Caco-2 (cell line): ENCODE measurements at regions not wholly inside any gene's neighbourhood (a gene's known extent, or its start where the extent isn't known, plus 50 kb on each side); places are given as distances from the start of the nearest gene placed in this dataset.

Source experiments
- BruUV-seq: library from RNA; stranded (reverse); fragments of 400-500 nt; replicated peaks from 2 replicates; lab custom pipeline; 2021; lab: Mats Ljungman, UMichigan
- CTCF ChIA-PET: fragments of 300-600 bp; sonication (Branson Sonifier 250); formaldehyde crosslinking; loops from one replicate; lab custom pipeline; 2022; ENCODE audit warnings: antibody characterized with exemption; lab: Charles Lee
- POLR2A ChIA-PET: fragments of 300-600 bp; sonication (Branson Sonifier 250); formaldehyde crosslinking; loops from one replicate; lab custom pipeline; 2022; ENCODE audit warnings: antibody characterized with exemption; lab: Charles Lee
- DNase-seq, 2 experiments: peaks; one replicate each; pipeline versions ENCODE4 v3.0.0 to v3.0.0-alpha.2; 2020 to 2022
- H3K27me3 ChIP-seq: replicated peaks from 2 replicates; pipeline ENCODE4 v1.6.0; 2011; ENCODE audit warnings: low read length; ENCODE audit not compliant: control insufficient read depth, insufficient read depth
- H3K36me3 ChIP-seq: 2 replicates; pipeline ENCODE4 v1.5.1; 2011; ENCODE audit warnings: low read length; ENCODE audit not compliant: control insufficient read depth, insufficient read depth
- H3K4me1 ChIP-seq: fragments of 250-450 bp; sonication (Bioruptor Pico); 2 replicates; pipeline ENCODE4 v1.5.1; 2020; ENCODE audit warnings: mild to moderate bottlenecking
- H3K4me3 ChIP-seq: 2 replicates; pipeline ENCODE4 v1.5.1; 2011; ENCODE audit warnings: low read depth, mild to moderate bottlenecking, control low read depth, low read length
- H3K9me3 ChIP-seq: fragments of 250-450 bp; sonication (Bioruptor Pico); 2 replicates; pipeline ENCODE4 v1.5.1; 2020; ENCODE audit warnings: mild to moderate bottlenecking, moderate library complexity
- H3K27ac Mint-ChIP-seq: one replicate; pipeline ENCODE4 v1.8.0; 2022; ENCODE audit warnings: mixed read lengths; ENCODE audit not compliant: unreplicated experiment
- H3K27me3 Mint-ChIP-seq: one replicate; pipeline ENCODE4 v1.8.0; 2022; ENCODE audit warnings: mixed read lengths; ENCODE audit not compliant: insufficient read depth, unreplicated experiment
- H3K36me3 Mint-ChIP-seq: one replicate; pipeline ENCODE4 v1.8.0; 2022; ENCODE audit warnings: mild to moderate bottlenecking, mixed read lengths; ENCODE audit not compliant: insufficient read depth, unreplicated experiment
- H3K4me1 Mint-ChIP-seq: one replicate; pipeline ENCODE4 v1.8.0; 2022; ENCODE audit warnings: low read depth, mixed read lengths; ENCODE audit not compliant: unreplicated experiment
- H3K4me3 Mint-ChIP-seq: one replicate; pipeline ENCODE4 v1.8.0; 2022; ENCODE audit warnings: mild to moderate bottlenecking, moderate library complexity, mixed read lengths; ENCODE audit not compliant: unreplicated experiment
- H3K9me3 Mint-ChIP-seq: one replicate; pipeline ENCODE4 v1.8.0; 2022; ENCODE audit warnings: mixed read lengths; ENCODE audit not compliant: unreplicated experiment
- CTCF ChIP-seq, 2 experiments: fragments of 200-600 bp in 1 of 2; IDR thresholded peaks; 1 replicate in 1 of 2; 2 replicates in 1 of 2; pipeline versions ENCODE4 v1.5.1 to v1.8.0; 2011 to 2022; ENCODE audit warnings: antibody characterized with exemption in 1 of 2, control low read depth in 1 of 2, inconsistent platforms in 1 of 2, low read depth in 1 of 2, low read length in 1 of 2, mild to moderate bottlenecking in 1 of 2, moderate library complexity in 1 of 2; ENCODE audit not compliant: insufficient read depth in 1 of 2, severe bottlenecking in 1 of 2, unreplicated experiment in 1 of 2
- intact Hi-C: fragments of 100-400 bp; cut with micrococcal nuclease; formaldehyde crosslinking; loops from one replicate; pipeline ENCODE4 v1.10.0; 2022; ENCODE audit not compliant: unreplicated experiment

- no peak for DNase-seq
- no peaks in the 10 kb centered on the region for H3K27me3 ChIP-seq
- BruUV-seq, result no TSS peak
- CTCF ChIA-PET, result no interaction called here
- Mint-ChIP-seq H3K36me3 (no peaks in the 10 kb centered on the region), H3K4me3 (no peak overlapping the region), H3K9me3 (no peaks in the 10 kb centered on the region), H3K4me1 (no peaks in the 10 kb centered on the region), H3K27ac (no peak overlapping the region), H3K27me3 (peaks cover 10% of the 10 kb centered on the region)
- no peak for TF ChIP-seq CTCF (IDR thresholded peaks at IDR 0.05; ENCODE audit: insufficient read depth in 1 of 2, low read depth in 1 of 2, low read length in 1 of 2, severe bottlenecking in 1 of 2, unreplicated experiment in 1 of 2)
- no peaks in the 10 kb centered on the region for H3K9me3 ChIP-seq
- no peaks in the 10 kb centered on the region for H3K36me3 ChIP-seq
- no peaks in the 10 kb centered on the region for H3K4me1 ChIP-seq
- intact Hi-C loops, result no loop called here
- POLR2A ChIA-PET, result no interaction called here
- H3K4me3 ChIP-seq, result no peak overlapping the region
Measured at GRCh38 chr2:145245268-145245870, 725.5 kb upstream of the ZEB2 start.

- BruUV-seq, result no TSS peak
- Mint-ChIP-seq H3K4me3 (no peak overlapping the region), H3K4me1 (no peaks in the 10 kb centered on the region), H3K36me3 (no peaks in the 10 kb centered on the region), H3K27me3 (peaks cover 4% of the 10 kb centered on the region), H3K27ac (no peak overlapping the region), H3K9me3 (no peaks in the 10 kb centered on the region)
- no peak overlapping the region for H3K4me3 ChIP-seq
- CTCF ChIA-PET, result no interaction called here
- POLR2A ChIA-PET, result no interaction called here
- no peaks in the 10 kb centered on the region for H3K36me3 ChIP-seq
- no peaks in the 10 kb centered on the region for H3K9me3 ChIP-seq
- no peaks in the 10 kb centered on the region for H3K4me1 ChIP-seq
- no peak for TF ChIP-seq CTCF (IDR thresholded peaks at IDR 0.05; ENCODE audit: insufficient read depth in 1 of 2, low read depth in 1 of 2, low read length in 1 of 2, severe bottlenecking in 1 of 2, unreplicated experiment in 1 of 2)
- no peak for DNase-seq
- no peaks in the 10 kb centered on the region for H3K27me3 ChIP-seq
- intact Hi-C loops, result no loop called here
Measured at GRCh38 chr2:145235312-145235711, 715.4 kb upstream of the ZEB2 start.

- no peaks in the 10 kb centered on the region for H3K4me1 ChIP-seq
- Mint-ChIP-seq H3K9me3 (no peaks in the 10 kb centered on the region), H3K4me3 (no peak overlapping the region), H3K27ac (no peak overlapping the region), H3K4me1 (no peaks in the 10 kb centered on the region), H3K36me3 (no peaks in the 10 kb centered on the region), H3K27me3 (peaks cover 14% of the 10 kb centered on the region)
- intact Hi-C loops, result no loop called here
- no peaks in the 10 kb centered on the region for H3K27me3 ChIP-seq
- H3K4me3 ChIP-seq, result no peak overlapping the region
- H3K36me3 ChIP-seq, result no peaks in the 10 kb centered on the region
- no peaks in the 10 kb centered on the region for H3K9me3 ChIP-seq
- ChIA-PET CTCF (no interaction called here), POLR2A (no interaction called here)
- no TSS peak for BruUV-seq
- no peak for TF ChIP-seq CTCF (IDR thresholded peaks at IDR 0.05; ENCODE audit: insufficient read depth in 1 of 2, low read depth in 1 of 2, low read length in 1 of 2, severe bottlenecking in 1 of 2, unreplicated experiment in 1 of 2)
- no peak for DNase-seq
Measured at GRCh38 chr2:145230546-145230945, 710.6 kb upstream of the ZEB2 start.
